HG03432 (cell line): ENCODE measurements at regions not wholly inside any gene's neighbourhood (a gene's known extent, or its start where the extent isn't known, plus 50 kb on each side); places are given as distances from the start of the nearest gene placed in this dataset.
A peak's percentile ranks its signal among the peaks of the same experiment; 100 is the strongest.

Source experiments
- ATAC-seq: cut with Tn5 transposase; IDR thresholded peaks from one replicate; pipeline ENCODE4 v1.9.1; 2021; ENCODE audit warnings: mild to moderate bottlenecking, moderate library complexity; ENCODE audit not compliant: unreplicated experiment

DNA sequence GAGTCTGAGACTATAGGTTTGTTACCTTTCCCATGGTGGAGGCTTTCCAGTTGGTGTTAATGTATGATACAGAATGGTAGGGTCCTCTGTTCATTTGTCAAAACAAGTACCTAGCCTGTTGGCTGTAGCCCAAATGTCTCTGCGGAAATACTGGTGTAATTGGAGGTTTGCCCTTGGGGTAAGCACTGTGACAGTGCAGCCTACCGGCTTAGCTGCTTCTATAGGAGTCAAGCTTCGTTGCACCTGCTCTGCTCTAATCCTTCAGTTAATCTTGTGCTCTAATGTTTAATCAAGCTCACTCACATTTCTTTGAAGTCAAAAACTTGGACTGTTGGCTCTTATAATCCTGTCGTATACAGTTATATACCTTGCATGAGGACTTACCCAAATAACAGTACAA, 203.4 kb downstream of the CCNG2 start:
- no peak for ATAC-seq

GRCh38 chr4:77366876-77367275, 209.9 kb downstream of the CCNG2 start:
- ATAC-seq = peak; percentile 93

GRCh38 chr4:77367638-77368037, 210.6 kb downstream of the CCNG2 start:
- no peak for ATAC-seq

DNA sequence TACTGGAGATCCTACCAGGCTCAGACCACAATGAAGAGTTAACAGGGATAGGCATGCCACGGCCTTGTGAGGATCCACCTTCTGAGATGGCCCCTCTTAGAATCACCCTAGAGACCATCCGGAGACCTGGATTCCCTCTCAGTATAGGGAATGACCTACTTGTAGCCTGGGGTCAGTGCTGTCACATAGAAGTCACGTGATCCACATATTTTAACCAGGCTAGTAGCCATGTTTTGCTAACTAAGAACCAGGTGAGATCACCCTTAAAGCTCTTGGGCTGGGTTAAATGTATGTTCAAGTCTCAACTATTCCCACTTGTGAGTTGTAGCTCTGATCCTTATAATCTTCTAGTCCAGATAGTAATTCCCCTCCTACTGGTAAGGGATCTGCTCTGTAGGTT, 215.4 kb downstream of the CCNG2 start:
- ATAC-seq = no peak

DNA sequence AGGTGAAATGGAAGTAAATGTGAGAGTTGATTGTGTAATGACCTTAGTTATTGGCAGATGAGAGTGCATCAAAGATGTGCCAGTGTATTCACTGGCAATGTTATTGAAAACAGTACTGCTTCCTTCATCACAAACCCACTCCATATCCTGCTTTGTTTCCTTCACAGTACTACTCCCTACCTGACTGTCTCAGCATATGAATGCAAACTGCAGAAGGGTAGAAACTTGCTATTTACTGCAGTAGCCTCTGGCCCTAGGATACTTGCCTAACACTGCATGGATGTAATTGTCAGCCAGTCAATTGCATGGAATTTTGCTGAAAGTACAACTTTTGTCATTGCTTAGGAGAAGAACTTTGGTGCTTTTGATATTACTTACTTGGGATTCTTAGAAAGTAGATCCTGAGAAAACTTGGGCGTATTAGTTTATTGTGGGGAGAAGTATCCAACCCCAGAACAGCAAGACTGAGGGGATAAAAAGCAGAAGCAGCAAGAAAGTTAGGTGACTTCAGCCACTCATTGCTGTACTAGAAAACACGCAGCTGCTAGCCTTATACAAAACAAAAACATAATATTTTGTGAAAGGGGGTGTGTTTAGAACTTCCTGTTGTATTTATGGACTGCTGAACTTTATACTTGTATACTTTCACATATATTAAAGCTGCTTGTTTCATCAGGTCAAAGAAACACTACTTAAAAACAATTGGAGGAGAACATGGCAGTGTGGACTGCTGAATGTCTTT, 219.0 kb downstream of the CCNG2 start:
- ATAC-seq = no peak

DNA sequence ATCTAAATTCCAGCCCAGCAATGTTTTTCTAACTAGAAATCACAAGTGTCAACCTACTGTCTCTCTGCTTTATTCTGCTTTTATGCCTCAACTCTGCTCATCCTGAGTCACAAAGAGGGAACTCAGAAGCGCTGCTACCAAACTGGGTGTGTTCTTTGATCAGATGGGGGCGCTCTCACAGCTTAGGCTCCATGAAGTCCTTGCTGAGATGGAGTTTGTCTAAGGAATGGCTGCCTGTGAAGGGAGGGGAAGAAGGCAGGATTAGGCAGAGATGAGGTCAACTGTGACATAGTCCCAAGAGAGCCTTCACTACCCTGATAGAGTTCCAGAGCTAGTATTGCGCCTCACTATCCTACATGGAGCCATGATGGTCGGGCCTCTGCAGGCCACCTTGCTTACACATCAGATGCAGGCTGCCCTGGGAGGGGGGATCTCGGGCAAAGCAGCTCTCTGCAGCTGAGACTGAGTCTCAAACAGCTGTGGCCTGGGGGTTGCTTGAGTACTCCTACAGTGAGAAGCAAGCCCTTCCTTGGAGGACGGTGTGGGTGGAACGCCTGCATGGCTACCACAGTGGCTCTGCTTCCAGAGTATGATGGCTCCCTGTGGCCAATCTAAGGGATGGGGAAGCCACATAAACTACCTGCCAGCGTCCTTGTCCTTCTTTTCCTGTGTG, 219.9 kb downstream of the CCNG2 start:
- no peak for ATAC-seq

DNA sequence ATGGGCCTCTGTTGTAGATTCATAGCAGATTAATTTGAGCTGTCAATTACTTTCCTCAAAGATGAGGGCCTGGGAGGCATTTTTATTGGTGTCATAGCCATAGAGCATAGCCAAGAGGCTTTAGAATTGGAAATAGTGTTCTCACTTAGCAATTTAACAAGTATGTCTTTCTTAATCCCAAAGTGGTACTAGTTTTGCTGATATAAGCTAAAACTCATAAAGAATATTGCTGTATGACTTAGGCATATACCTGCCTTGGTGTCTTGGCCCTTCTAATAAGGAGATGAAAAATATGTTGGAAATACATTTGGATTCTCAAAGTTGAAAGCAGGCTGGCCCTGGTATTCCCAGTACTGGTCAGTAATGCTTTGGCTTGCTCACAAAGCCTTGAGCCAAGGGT, 221.5 kb upstream of the CXCL13 start:
- no peak for ATAC-seq

DNA sequence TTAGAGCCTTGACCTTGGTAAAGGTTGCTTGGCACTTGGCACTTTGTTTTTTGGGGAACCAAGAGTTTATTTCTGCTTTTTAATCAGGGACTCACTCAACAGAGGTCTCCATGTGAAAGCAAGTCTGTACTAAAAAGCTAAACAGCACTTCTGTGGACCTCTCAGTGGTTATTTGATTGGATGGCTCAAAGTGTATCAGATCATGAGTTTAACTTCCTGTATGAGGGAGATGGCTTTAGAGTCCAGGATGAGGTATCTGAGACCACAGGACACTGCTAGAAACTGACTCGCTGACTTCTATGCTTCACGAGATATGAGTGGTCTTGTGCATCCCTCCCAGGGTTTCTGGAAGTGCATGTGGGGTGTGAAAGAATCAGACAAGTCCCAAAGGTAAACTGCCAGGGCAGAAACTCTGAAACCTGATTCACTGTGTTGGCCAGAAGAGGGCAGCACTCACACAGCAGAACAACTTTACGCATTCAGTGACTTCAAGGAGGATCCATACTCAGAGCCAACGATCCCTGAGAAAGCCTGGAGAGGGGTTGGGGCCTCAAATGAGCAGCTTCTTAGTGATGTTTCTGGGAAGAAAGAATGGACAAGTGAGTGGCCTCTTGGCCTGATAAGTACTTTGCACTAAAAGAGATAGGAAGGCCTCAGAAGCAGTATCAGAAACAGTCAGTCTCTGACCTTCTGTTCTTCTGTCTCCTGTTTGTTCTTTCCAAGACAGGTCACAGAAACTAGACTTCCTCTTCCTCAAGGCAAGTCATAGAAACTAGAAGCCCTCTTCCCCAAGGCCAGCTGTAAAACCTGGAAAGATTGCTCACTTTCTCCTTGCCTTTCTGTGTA, 220.3 kb upstream of the CXCL13 start:
- ATAC-seq = peak; percentile 68

GRCh38 chr4:77393996-77394395, 211.6 kb upstream of the CXCL13 start:
- ATAC-seq = no peak

GRCh38 chr4:77395481-77395880, 210.1 kb upstream of the CXCL13 start:
- no peak for ATAC-seq

DNA sequence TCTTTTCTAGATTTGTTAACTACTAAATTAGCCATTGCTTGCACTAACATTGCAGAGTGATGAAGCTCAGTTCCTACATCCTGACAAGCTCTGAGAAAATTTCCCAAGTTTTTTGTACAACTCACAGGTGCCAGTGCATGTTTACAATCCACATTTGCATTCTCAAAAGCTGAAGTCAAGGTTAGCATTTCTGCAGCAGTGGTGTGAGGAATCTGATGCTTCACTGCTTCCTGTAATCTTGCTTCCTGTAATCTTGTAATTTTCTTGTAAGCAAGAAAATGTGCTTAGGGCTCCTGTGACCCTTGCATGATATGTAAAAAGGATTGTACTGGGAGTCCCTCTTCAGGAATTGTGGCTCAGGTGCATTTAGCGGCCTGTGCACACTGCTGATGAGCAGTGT, 207.4 kb upstream of the CXCL13 start:
- ATAC-seq = no peak

- no peak for ATAC-seq
These were observed 205.8 kb upstream of the CXCL13 start for GRCh38 chr4:77399831-77400230.

DNA sequence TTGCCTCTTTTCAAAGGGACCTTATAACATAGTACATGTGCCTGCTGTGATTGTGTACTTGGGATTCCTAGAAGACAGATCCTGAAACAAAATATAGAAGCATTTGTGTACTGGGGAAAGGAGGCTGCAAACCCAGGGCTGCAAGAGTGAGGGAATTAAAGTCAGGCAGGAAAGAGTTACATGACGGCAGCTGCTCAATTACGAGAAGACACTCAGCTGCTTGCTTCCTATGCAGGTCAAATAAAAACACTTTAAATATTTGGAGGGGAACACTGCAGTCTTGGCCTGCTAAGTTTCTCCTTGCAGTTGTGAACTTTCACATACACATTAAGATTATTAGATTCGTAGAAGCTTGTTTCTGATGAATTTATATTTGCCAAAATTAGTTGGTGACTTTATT, 191.9 kb upstream of the CXCL13 start:
- ATAC-seq = no peak

- no peak for ATAC-seq
These were observed 189.9 kb upstream of the CXCL13 start for GRCh38 chr4:77415689-77416088.

- ATAC-seq = no peak
These were observed 187.3 kb upstream of the CXCL13 start for GRCh38 chr4:77418333-77418732.

DNA sequence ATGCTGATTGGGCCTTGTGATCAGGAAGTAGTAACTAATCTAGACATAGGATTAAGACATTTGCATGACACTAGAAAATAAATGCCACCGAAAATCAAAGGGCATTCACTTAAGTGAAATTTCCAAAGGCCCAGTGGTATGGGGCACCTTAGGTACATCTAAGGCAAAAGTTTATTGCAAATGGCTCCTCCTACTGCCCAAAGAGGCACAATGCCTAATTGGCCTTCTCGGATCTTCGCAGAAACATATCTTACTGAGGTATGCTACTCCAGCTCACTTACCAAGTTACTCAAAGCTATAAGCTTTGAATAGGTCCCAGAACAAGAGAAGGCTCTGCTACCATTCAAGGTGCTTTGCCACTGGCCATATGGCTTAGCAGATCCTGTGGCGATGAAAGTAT, 174.8 kb upstream of the CXCL13 start:
- no peak for ATAC-seq

- ATAC-seq = no peak
These were observed 174.1 kb upstream of the CXCL13 start for GRCh38 chr4:77431546-77431945.

DNA sequence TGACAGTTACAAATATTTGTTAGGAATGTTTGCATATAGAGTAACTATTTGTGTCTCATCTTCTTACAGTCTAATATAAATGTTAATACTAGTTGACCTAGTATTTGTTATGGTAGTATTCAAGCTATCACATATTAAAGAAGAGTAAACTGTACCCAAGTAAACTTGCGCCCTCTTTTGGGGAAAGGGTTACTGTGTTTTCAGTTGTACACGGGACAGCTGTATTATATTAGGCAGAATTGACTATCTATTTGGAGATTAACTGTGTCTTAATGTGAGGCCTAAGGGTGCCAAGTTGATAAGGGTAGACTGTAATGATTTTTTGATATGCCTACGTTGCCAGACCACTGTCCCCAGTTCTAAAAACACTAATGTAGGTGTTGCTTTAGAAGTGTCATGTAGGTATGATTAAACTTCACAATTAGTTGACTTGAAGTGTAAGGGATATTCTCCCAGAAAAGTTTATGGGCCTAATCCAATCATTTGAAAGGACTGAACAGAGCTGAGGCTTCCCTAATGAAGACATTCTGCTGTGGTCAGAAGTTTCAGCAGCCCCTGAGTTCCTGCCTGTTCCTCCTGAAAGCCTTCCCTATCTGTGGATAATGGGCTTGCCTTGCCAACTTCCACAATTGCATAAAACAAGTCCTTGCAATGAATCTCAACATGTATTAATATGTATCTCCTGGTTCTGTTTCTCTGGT, 172.8 kb upstream of the CXCL13 start:
- peak; percentile 9 for ATAC-seq

DNA sequence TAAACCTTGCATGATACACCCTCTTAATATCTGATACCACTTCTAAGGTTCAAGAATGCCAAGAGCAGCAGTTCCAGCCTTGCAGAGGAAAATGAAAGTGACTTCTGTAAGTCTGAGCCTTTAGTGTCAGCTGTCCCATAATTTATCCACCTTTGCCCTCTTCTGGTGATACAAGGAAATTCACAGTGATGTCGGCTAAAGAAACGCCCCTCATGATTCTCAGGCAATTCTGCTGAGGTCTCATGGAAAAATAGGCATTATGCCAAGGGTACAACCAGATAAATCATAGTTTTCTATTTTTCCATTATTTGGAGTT, 172.2 kb upstream of the CXCL13 start:
- ATAC-seq = peak; percentile 88

DNA sequence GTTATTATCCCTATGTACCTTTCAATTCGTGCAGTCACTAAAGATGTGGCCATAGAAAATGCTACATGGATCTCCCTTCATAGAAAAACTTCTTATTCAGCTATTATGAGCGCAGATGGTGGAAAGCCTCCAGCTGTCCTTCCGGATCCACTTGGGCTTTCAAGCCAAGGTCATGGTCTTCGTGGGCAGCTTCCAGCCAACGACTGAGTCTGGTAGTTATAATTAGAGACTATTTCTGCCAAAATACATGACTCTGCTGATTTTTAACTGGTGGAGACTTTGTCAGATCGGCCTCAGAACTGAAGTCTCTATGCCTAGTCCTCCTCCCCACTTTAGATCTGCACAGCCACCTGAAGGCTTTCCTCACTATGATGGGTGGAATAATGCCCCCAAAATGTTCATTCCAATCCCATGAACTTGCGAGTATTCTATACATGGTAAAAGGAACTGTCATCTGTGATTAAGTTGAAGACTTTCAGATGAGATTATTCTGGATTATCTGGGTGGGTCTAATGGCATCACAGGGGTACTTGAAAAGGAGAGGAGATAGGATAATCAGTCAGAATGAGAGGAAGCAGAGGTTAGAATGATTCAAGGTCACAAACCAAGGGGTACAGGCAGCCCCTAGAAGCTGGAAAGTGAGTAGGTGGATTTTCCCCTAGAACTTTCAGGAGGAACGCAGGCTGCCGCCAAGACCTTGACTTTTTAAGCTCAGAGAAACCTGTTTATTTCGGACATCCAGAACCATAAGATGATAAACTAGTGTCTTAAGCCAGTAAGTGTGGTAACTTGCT, 171.1 kb upstream of the CXCL13 start:
- no peak for ATAC-seq

DNA sequence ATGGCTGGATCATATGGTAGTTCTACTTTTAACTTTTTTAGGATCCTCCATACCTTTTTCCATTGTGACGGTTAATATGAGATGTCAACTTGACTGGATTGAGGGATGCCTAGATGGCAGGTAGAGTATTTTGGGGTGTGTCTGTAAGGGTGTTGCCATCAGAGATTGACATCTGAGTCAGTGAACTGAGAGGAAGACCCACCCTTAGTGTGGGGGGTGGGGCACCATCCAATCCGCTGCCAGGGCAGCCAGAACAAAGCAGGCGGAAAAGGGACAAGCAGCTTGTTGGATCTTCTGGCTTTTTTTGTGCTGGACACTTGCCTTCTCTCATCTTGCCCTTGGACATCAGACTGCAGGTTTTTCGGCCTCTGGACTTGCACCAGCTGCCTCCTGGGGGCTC, 168.5 kb upstream of the CXCL13 start:
- ATAC-seq = no peak
